DND-41 (cell line): ENCODE measurements at regions not wholly inside any gene's neighbourhood (a gene's known extent, or its start where the extent isn't known, plus 50 kb on each side); places are given as distances from the start of the nearest gene placed in this dataset.

ENCODE experiments used
- ATAC-seq: fragments of 200-7000 bp; cut with Tn5 transposase; 3 replicates; pipeline ENCODE4 v1.9.1; 2021; ENCODE audit warnings: low read depth; ENCODE audit not compliant: insufficient read depth
- DNase-seq: peaks from one replicate; pipeline ENCODE4 v3.0.0-alpha.2; 2020
- H2AFZ ChIP-seq: 2 replicates; pipeline ENCODE4 v1.6.0; 2012; ENCODE audit warnings: low read depth, low read length
- H3K27ac ChIP-seq: 2 replicates; pipeline ENCODE4 v1.5.1; 2012; ENCODE audit warnings: low read length, inconsistent platforms
- H3K27me3 ChIP-seq: fragments of 200-600 bp; sonication (generic); 2 replicates; pipeline ENCODE4 v1.6.0; 2012; ENCODE audit warnings: low read length, mild to moderate bottlenecking, inconsistent platforms; ENCODE audit not compliant: insufficient read depth, poor library complexity
- H3K36me3 ChIP-seq: 2 replicates; pipeline ENCODE4 v1.5.1; 2012; ENCODE audit warnings: low read length, inconsistent platforms; ENCODE audit not compliant: insufficient read depth
- H3K4me1 ChIP-seq: 2 replicates; pipeline ENCODE4 v1.5.1; 2012; ENCODE audit warnings: mild to moderate bottlenecking, low read length; ENCODE audit not compliant: insufficient read depth
- H3K4me2 ChIP-seq: 2 replicates; pipeline ENCODE4 v1.6.0; 2012; ENCODE audit warnings: mild to moderate bottlenecking, moderate library complexity, low read length, inconsistent platforms; ENCODE audit not compliant: insufficient read depth
- H3K4me3 ChIP-seq, 2 experiments: fragments of 200-600 bp in 1 of 2; shearing (Covaris generic) in 1 of 2; 2 replicates each; pipeline ENCODE4 v1.5.1; 2012 to 2016; ENCODE audit warnings: inconsistent platforms in 2 of 2, low read length in 2 of 2, mild to moderate bottlenecking in 2 of 2, low read depth in 1 of 2, moderate library complexity in 1 of 2
- H3K79me2 ChIP-seq: 2 replicates; pipeline ENCODE4 v1.6.0; 2012; ENCODE audit warnings: low read length, inconsistent platforms; ENCODE audit not compliant: insufficient read depth
- H3K9ac ChIP-seq: 2 replicates; pipeline ENCODE4 v1.6.0; 2012; ENCODE audit warnings: low read depth, mild to moderate bottlenecking, inconsistent platforms, low read length, moderate library complexity
- H3K9me3 ChIP-seq: 2 replicates; pipeline ENCODE4 v1.5.1; 2012; ENCODE audit warnings: low read length, moderate library complexity, mild to moderate bottlenecking, inconsistent platforms; ENCODE audit not compliant: insufficient read depth, severe bottlenecking
- H4K20me1 ChIP-seq: 2 replicates; pipeline ENCODE4 v1.6.0; 2012; ENCODE audit warnings: low read length; ENCODE audit not compliant: insufficient read depth
- CTCF ChIP-seq: IDR thresholded peaks from 2 replicates; pipeline ENCODE4 v1.5.1; 2012; ENCODE audit warnings: borderline replicate concordance, low read length, moderate library complexity, mild to moderate bottlenecking; ENCODE audit not compliant: poor library complexity, severe bottlenecking; ENCODE audit errors: extremely low read depth
- EZH2 ChIP-seq: IDR thresholded peaks from 3 replicates; pipeline ENCODE4 v1.6.1; 2012; ENCODE audit warnings: borderline replicate concordance, low read depth, mild to moderate bottlenecking, moderate library complexity, low read length, inconsistent platforms; ENCODE audit not compliant: severe bottlenecking

DNA sequence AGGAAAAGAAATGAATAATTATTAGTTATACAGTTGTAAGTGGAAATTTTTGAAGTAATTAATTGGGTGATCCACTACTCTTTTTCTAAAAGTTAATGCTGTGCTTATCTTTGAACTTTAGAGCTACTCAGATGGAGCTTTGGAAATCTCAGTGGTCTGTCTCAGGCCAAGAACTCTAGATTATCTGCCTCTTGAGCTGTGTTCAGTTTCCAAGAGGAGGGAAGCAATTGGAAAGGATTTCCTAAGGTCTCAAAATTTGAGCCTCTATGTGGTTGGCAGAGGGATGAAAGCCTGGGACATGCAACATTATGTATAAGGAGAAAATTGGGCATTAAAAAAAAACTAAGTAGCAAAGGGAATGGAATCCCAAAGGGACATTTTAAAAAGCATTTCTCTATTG, 334.0 kb upstream of the PRICKLE1 start:
- no peak for TF ChIP-seq CTCF
- TF ChIP-seq EZH2: no peak
- ATAC-seq: no peak
- H3K27me3 ChIP-seq: no peaks in the 10 kb centered on the region
- no peak for DNase-seq
- no peaks in the 10 kb centered on the region for H3K36me3 ChIP-seq
- no peaks in the 10 kb centered on the region for H4K20me1 ChIP-seq
- no peaks in the 10 kb centered on the region for H3K9me3 ChIP-seq
- H3K4me2 ChIP-seq: no peak overlapping the region
- H3K9ac ChIP-seq: no peak overlapping the region
- H3K4me3 ChIP-seq: no peak overlapping the region
- H3K27ac ChIP-seq: no peak overlapping the region
- H3K4me1 ChIP-seq: no peaks in the 10 kb centered on the region
- no peak overlapping the region for H2AFZ ChIP-seq
- no peaks in the 10 kb centered on the region for H3K79me2 ChIP-seq

DNA sequence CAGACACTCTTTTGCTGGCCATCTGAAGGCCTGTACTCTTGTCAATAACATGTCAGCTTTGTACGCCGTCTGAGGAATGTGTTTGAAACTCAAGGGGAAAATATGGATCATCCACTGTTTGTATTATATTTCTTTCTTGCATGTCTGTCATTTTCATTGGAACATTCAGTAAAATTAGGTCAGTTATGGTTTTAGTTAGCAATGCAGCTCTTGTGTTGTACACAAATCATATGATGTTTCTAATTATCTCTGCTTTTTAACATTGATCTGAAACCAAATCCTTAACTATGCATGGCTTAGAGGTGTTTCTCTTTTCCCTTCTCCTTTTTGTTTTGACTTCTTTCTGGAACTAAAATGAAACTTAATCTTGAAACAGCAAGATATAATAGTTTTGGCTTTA, 333.6 kb upstream of the PRICKLE1 start:
- no peak for TF ChIP-seq CTCF
- TF ChIP-seq EZH2: no peak
- no peaks in the 10 kb centered on the region for H3K36me3 ChIP-seq
- H3K4me1 ChIP-seq: no peaks in the 10 kb centered on the region
- no peaks in the 10 kb centered on the region for H3K79me2 ChIP-seq
- no peaks in the 10 kb centered on the region for H4K20me1 ChIP-seq
- no peak overlapping the region for H3K27ac ChIP-seq
- H3K9ac ChIP-seq: no peak overlapping the region
- ATAC-seq (no peak), DNase-seq (no peak)
- no peak overlapping the region for H3K4me3 ChIP-seq
- no peak overlapping the region for H2AFZ ChIP-seq
- no peak overlapping the region for H3K4me2 ChIP-seq
- H3K9me3 ChIP-seq: no peaks in the 10 kb centered on the region
- no peaks in the 10 kb centered on the region for H3K27me3 ChIP-seq

DNA sequence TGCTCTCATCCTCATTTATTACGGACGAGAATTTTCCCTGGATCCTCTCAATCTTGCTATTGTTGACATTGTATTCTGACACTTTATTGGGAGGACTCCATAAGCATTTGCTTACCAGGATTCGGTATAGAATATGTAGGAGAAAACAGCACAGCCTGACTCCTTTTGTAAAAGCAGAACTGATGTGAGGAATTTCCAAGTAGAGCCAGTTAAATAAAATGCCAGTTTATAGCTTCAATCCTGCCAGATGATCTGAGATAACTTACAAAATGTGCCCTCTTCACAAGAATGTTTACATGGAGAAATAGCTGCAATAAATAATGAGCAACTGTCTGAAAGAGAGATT, 332.9 kb upstream of the PRICKLE1 start:
- TF ChIP-seq EZH2 (no peak), CTCF (no peak)
- no peak for DNase-seq
- Histone ChIP-seq H4K20me1 (no peaks in the 10 kb centered on the region), H3K4me3 (no peak overlapping the region), H3K27ac (no peak overlapping the region), H3K4me2 (no peak overlapping the region), H3K79me2 (no peaks in the 10 kb centered on the region), H3K27me3 (no peaks in the 10 kb centered on the region), H3K9me3 (no peaks in the 10 kb centered on the region), H3K9ac (no peak overlapping the region), H3K4me1 (no peaks in the 10 kb centered on the region), H3K36me3 (no peaks in the 10 kb centered on the region), H2AFZ (no peak overlapping the region)
- no peak for ATAC-seq
